ENCODE measurements at regions not wholly inside any gene's neighbourhood (a gene's known extent, or its start where the extent isn't known, plus 50 kb on each side); places are given as distances from the start of the nearest gene placed in this dataset.
"Not testable (repeated sequence)": the region's sequence is repeated elsewhere in the genome, so short reads cannot be mapped to it uniquely, and the experiment has no call there.

GRCh38 chr7:69295977-69296376, 302.3 kb upstream of the AUTS2 start:
- no peak overlapping the region for H3K27ac Mint-ChIP-seq
- H3K9me3 Mint-ChIP-seq = no peaks in the 10 kb centered on the region
- H3K27me3 Mint-ChIP-seq = no peaks in the 10 kb centered on the region
- H3K36me3 Mint-ChIP-seq = no peaks in the 10 kb centered on the region
- no peak overlapping the region for H3K4me3 Mint-ChIP-seq
- TF ChIP-seq CTCF (conservative IDR thresholded peaks at IDR 0.05) = no peak
- no peaks in the 10 kb centered on the region for H3K4me1 Mint-ChIP-seq (ENCODE audit: unreplicated experiment)
- DNase-seq (ENCODE audit: extremely low spot score, unreplicated experiment) = no peak

- no peak for DNase-seq (ENCODE audit: extremely low spot score, unreplicated experiment)
- Mint-ChIP-seq H3K27ac (no peak overlapping the region), H3K4me3 (no peak overlapping the region), H3K9me3 (peaks cover 9% of the 10 kb centered on the region), H3K27me3 (no peaks in the 10 kb centered on the region), H3K4me1 (ENCODE audit: unreplicated experiment) (no peaks in the 10 kb centered on the region), H3K36me3 (no peaks in the 10 kb centered on the region)
- no peak for TF ChIP-seq CTCF (conservative IDR thresholded peaks at IDR 0.05)
Measured at GRCh38 chr7:69301253-69301652, 297.0 kb upstream of the AUTS2 start.

- H3K27me3 Mint-ChIP-seq = peaks cover 3% of the 10 kb centered on the region
- no peak for DNase-seq (ENCODE audit: extremely low spot score, unreplicated experiment)
- no peaks in the 10 kb centered on the region for H3K36me3 Mint-ChIP-seq
- H3K27ac Mint-ChIP-seq = no peak overlapping the region
- no peak for TF ChIP-seq CTCF (conservative IDR thresholded peaks at IDR 0.05)
- peaks cover 9% of the 10 kb centered on the region for H3K9me3 Mint-ChIP-seq
- no peaks in the 10 kb centered on the region for H3K4me1 Mint-ChIP-seq (ENCODE audit: unreplicated experiment)
- no peak overlapping the region for H3K4me3 Mint-ChIP-seq
Measured at GRCh38 chr7:69309601-69310000, 288.7 kb upstream of the AUTS2 start.

GRCh38 chr7:69311489-69311888, 286.8 kb upstream of the AUTS2 start:
- no peak overlapping the region for H3K4me3 Mint-ChIP-seq
- no peaks in the 10 kb centered on the region for H3K36me3 Mint-ChIP-seq
- no peaks in the 10 kb centered on the region for H3K4me1 Mint-ChIP-seq (ENCODE audit: unreplicated experiment)
- H3K9me3 Mint-ChIP-seq = no peaks in the 10 kb centered on the region
- no peak overlapping the region for H3K27ac Mint-ChIP-seq
- no peak for TF ChIP-seq CTCF (conservative IDR thresholded peaks at IDR 0.05)
- no peak for DNase-seq (ENCODE audit: extremely low spot score, unreplicated experiment)
- peaks cover 7% of the 10 kb centered on the region for H3K27me3 Mint-ChIP-seq

- not testable (repeated sequence) for H3K27me3 Mint-ChIP-seq; H3K9me3 Mint-ChIP-seq; H3K4me3 Mint-ChIP-seq; DNase-seq (ENCODE audit: extremely low spot score, unreplicated experiment); H3K36me3 Mint-ChIP-seq; H3K4me1 Mint-ChIP-seq (ENCODE audit: unreplicated experiment); H3K27ac Mint-ChIP-seq
Measured at GRCh38 chr7:69313852-69314251, 284.4 kb upstream of the AUTS2 start.

GRCh38 chr7:69318794-69319193, 279.5 kb upstream of the AUTS2 start:
- no peak for DNase-seq (ENCODE audit: extremely low spot score, unreplicated experiment)
- H3K36me3 Mint-ChIP-seq = no peaks in the 10 kb centered on the region
- no peaks in the 10 kb centered on the region for H3K9me3 Mint-ChIP-seq
- peaks cover 4% of the 10 kb centered on the region for H3K27me3 Mint-ChIP-seq
- TF ChIP-seq CTCF (conservative IDR thresholded peaks at IDR 0.05) = no peak
- no peak overlapping the region for H3K27ac Mint-ChIP-seq
- no peak overlapping the region for H3K4me3 Mint-ChIP-seq
- no peaks in the 10 kb centered on the region for H3K4me1 Mint-ChIP-seq (ENCODE audit: unreplicated experiment)

Data from type B pancreatic cell (in vitro differentiated cells).